NCI-H1436 (cell line): ENCODE measurements at regions not wholly inside any gene's neighbourhood (a gene's known extent, or its start where the extent isn't known, plus 50 kb on each side); places are given as distances from the start of the nearest gene placed in this dataset.

Source experiments
- DNase-seq: peaks from one replicate; lab custom pipeline; 2025; lab: John Stamatoyannopoulos, UW

DNA sequence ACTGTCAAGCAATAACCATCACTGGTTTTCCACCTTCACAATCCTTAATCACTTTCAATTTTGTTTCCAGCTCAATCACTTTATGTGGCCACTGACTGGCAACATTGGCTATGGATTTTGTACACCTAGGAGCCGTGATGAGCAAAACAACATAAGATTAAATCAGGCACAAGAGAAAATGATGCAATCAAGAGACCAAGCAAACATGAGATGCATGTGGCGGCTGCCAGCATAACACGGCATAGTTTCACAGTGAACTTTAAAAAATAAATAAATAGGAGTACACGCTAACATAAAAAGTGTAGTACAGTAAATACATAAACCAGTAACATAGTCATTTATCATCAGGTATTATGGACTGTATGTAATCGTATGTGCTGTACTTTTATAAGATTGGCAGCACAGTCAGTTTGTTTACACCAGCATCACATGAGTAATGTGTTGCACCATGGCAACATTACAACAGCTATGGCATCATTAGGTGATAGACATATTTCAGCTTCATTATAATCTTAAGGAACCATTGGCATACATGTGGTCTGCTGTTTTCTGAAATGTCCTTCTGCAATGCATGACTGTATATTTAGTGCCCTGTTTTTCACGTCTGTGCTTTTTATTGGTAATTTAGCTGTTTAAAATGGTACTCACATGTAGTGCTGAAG is 83.3 kb upstream of the PRDM11 start:
- DNase-seq = no peak

DNA sequence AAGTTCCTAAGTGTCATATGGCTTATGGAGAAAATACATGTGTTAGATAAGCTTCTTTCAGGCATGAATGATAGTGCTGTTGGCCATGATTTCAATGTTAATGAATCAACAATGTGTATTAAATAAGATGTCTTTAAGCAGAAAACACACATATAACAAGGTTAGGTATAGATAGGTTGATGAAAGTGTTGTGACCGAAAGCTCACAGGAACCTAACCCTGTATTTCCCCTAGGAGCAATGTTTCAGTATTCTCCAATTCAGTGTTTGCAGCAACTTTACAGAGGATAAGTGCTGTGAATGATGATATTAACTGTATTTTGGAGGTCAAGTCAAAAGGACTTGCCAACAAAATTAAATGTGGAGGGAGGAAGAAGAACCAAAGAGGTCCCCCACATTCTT is 82.8 kb upstream of the PRDM11 start:
- DNase-seq = no peak

DNA sequence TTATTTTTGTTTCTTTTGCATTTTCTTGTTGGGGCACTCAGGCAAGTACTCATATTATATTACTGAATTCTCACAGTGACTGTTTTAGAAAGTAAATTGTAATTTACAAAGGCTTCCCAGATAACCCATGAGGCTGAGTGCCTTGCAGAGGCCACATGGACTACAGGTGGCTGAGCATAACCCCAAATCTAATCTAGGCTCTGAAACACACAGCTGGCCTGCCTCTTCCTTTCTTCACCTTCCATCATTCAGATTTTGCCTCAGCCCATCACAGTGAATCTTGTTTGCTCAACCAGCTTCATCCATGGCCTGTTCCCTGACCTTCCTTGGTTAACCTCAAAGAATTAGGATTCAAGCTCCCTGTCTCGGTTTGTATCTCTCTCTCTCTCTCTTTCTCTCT is 78.5 kb upstream of the PRDM11 start:
- no peak for DNase-seq

DNA sequence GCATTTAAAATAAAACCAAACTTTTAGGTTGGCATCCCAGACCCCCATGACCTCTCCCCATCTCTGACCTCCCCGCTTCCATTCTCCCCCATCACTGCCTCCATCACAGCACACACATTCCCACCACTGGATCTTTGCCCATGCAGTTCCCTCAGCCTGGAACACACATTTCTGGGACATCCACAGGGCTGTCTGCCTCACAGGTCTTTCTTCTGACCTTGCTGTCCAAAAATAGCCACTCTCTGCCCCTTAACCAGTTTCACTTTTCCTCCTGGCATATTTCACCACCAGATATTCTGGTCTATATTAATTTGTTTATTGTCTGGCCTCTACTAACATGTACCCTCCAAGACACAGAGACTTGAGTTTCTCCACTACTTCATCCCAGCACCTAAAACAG is 75.2 kb upstream of the PRDM11 start:
- no peak for DNase-seq

DNA sequence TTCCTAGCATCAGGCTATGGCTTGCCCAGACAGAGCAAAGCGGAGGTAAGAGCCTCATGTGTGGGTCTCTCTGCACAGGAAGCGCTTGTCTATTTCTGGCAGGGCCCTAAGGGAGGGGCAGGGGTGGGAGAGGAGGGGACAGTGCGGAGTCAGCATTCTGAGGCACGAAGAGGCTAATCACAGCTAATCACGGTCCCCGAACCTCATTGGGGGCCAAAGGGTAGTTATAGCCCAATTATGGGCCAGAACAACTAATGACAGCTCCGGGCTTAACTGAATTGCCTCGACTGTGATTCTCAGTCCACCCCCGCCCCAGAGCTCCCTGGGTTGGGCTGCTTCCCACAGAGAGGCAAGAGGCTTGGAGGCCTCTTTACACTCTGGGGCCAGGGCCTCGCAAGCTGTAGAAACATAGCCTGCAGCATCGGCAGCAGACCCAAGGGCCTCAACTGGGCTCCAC is 72.7 kb upstream of the PRDM11 start:
- DNase-seq = peak; percentile 43

DNA sequence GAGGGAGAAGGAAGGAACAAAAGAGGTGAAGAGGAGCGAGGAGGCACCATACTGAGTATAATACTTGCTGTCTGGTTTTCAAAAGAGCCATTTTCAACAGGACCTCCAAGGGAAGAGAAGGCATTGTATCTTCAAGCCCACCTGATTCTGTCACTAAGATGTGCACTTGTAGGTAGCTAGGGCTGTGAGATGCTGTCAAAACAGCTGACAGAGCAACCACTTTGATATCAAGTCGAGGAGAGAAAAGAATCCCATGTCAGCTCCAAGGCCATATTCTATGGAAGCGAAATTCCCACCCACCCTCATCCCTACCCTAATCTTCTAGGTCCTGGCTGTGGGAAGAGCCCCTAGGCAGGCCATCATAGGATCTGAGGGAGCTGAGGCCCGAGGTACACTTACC is 70.9 kb upstream of the PRDM11 start:
- no peak for DNase-seq

DNA sequence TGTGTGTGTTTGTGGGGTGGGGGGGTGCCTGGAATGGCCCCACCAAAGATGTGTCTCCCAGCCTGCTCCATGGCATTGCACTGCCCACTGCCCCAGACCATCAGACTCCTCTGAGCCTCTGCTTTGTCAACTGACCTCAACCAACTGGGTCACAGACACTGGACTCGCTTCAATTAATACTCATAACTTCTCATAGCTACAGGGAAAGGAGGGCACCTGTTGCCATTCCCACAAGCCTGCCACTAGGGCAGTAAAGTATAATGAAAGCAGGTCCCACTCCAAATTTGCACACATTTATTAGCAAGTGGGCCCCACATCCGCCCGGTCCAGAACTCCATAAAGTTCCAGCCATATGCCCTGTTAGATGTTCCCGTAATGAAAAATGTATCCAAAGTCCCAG is 70.5 kb upstream of the PRDM11 start:
- no peak for DNase-seq

DNA sequence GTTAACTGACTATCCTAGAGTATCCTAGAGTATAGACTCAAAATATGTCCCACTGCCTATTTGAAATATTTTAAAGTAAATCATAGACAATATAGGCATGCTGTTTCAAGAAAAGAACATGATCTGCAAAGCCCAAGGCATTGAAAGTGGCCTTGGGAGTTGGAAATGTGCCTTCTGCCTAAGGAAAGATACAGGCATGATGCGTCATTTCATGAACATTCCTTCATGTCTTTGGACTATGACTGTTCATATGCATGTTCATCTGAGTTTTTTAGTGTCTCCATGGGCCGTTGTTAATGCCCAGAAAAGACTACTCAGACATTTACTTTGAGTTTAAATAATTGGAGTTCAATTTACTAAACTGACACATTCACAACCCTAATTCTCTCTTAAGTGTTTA is 69.7 kb upstream of the PRDM11 start:
- no peak for DNase-seq

DNA sequence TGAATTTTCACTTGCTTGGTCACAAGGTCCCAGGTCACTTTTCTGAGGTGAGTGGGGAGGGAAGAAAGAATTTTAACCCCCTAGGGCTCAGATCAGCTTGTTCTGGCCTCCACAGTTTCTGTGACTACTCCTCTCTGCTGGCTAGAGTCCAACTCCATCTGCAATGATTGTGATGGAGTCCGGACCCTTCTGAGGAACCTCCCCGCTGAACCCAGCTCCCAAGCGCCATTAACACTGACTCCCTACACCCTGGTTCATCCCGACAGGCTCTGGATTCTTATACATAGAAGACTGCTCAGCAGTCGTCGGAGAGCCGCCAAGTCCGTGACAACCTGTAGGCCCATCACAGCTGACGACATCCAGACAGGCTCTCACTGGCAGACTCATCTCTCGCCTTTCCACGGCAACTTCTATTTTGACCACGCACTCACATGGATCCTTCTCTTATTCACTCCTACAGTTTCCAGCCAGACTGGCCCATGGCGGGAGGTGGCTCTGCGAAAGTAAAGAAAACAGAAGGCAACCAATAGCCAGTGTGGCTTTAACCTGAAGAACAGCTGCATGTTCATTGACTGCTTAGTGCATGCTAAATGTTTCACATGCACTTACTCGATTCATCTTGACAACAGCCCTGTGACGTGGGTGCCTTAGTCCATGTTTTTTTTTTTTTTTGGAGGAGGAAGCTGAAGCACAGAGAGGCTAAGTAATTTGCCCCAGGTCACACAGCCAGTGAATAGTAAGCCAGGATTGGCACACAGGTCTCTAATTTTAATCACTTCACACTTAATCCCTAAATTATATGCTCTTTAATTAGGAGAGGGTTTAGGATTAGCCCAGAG is 68.0 kb upstream of the PRDM11 start:
- DNase-seq = no peak

DNA sequence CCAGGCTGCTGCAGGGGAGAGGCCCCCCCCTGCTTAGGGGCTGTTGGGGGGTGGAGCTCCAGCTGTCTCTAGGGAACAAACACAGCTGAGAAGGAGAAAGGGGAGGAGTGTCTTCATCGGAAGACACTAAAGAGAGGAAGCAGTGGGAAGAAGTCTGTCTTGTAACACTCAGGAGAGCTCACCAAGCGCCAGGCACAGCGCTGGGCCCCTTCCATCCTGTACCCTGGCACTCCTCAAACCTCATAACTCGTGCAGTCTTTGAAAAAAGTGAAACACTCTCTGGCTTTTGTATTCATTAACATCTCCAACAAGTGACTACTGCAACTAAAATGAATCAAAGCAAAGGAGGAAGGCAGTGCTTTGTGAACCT is 67.4 kb upstream of the PRDM11 start:
- no peak for DNase-seq

DNA sequence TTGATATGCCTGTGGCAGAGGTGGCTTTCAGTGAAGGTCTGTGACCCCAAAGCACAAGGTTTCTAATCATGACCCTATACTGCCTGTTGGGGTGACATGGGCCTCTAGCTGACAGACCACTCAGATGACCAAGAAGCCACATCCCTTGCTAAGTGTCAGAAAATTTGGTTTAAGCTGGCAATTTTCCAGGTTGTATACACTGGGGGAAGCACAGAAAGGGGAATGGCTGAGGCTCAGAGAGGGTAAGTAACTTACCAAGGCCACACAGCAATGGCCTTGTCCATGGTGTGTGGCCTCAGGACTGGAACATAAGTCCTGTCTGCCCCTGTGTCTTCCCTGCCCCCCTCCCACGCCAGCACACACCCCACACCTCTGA is 66.9 kb upstream of the PRDM11 start:
- DNase-seq = no peak

DNA sequence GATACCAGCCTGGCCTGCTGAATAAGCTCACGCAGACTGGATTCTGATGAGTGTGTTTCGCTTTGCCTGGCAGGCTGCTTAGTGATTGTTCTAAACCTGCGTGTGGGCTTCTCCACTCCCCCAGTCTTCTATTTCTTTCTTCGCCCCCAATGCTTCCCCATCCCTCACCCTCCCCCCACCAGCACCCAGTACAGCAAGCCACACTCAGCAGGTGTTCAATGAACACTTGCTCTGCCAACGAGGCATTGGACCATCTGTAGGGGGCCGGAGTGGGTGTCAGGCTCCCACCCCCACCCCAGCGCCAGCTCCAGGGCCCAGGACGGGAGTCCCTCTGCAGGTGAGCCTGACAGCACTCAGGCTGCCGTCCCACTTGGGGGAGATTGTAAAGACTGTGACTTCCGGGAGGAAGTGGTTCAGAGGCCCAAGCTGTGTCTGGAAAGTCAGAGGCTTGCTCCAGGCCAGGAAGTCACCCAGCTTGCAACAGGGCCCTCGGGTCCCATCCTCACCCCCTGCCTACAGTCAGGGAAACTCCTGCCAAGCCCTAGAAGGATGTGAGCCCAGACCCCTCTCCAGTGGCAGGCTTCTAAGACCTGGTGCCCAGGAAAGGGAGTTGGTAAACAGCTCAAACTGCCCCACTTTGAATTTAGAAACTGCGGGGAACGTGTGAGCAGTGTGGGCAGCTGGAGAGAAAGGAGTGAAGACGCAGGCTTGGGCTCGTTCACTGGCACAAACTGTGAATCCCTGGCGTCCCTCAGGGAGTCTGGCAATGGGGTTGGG is 66.3 kb upstream of the PRDM11 start:
- no peak for DNase-seq

DNA sequence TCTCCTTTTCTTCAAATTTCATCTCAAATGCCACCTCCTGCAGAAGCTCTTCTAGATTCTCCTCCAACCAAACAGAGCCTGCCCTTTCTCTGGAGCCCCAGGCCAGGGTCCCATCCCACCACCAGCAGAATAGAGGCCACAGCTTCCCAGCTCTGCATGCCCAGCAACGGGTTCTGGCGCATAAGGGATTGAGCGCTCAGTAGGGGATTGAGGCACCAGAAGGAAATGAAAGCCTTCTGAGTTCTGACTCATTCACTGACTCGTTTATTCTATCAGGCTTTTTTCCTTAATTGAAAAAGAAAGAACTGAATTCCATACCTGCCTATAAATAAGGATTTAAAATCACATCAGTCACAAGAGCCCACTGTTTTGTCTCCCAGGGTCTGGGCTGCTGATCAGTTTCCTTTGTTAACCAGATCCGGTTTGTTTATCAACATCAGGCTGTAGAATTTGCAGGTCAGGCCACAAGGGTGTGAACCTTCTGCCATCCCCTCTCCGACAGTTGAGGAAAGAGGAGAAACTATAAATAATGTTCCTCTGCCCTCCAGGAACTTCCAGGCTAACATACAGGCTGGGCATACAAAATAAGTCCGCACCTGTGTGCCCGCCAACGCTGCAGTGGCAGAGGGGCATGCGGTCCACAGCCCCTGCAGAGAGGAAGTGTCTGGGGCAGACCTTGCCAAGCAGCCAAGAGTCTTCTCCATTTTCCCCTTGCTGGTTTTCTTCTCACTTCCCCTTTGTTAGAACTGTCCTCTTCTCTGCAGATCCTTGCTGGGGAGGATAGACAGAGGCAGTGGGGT is 63.5 kb upstream of the PRDM11 start:
- DNase-seq = no peak

DNA sequence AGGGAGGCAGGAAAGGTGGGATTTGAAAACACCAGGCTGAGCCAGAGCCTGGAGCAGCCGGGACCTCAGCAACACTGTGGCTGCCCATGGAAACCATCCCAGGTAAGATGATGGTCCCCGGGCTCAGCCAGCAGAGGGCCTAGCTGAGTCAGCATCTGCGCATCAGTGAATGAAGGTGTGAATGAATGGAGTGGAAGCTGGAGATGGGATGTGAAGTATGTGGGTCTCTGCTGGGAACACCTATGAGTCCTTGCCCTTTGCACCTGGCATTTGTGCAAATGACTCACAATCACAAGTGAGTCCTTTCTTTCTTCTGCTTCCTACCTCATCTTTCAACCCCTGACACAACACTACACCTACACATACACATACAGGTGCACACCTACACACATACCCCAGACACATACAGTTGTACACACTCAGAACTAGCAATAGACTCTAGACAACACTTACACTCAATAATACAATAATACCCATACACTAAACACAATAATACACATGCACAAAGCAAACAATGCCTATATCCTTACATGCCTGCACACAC is 62.8 kb upstream of the PRDM11 start:
- DNase-seq = no peak

DNA sequence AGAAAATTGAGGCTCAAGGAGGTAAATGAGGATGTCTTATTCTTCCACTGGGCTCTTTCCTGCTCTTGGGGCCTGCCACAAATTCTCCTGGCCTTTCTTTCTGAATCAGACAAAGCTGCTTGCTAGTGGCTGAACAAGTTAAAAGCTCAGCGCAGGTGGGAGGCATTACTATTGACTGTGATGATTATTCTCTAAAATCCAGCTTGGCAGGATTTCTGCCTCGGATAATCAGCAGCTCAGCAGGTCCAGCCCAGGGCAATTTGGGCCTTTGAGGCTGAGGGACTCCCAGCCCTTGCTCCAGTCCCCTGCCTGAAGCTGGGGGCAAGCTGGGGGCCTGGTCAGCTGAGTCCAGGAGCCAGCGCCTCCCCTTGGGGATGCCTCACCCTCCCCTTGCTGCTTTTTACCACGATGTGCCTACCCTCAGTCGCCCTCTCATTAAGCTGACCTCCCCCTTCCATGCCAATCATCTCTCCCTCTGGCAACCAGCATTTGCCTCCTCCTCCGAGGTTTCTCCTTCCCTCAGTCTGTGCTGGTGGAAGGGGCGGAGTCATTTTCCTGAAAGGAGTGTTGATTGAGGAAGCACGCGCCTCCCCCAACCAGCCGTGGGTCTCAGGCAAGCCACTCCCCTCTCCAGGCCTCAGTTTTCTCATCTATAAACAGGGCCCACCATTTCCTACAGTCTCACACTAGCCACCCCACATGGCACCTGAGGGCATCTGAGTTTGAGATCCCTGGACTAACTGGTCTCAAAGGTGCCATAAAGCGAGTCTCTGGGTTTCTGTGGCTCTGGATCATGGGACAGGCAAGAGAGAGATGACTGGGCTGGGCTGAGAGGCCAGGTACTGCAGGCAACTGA is 60.6 kb upstream of the PRDM11 start:
- DNase-seq = peak; percentile 44

DNA sequence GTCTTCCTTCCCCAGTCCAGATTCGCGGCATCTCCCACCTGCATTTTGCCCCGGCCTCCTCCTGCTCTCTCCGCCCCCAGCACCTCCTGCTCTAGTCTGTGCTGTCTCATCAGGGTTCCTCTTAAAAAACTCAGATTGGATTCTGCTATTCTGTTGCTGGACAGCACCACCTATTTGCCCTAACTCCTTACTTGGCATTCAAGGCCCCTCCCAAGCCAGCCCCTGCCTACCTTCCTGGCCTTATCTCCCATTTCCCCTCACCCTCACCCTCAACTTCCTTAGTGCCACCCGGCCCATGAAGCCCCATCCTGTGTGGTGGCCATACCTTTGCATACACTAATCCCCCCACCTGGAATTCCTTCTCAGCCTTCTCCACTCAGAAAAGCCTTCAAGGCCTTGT is 59.9 kb upstream of the PRDM11 start:
- no peak for DNase-seq

DNA sequence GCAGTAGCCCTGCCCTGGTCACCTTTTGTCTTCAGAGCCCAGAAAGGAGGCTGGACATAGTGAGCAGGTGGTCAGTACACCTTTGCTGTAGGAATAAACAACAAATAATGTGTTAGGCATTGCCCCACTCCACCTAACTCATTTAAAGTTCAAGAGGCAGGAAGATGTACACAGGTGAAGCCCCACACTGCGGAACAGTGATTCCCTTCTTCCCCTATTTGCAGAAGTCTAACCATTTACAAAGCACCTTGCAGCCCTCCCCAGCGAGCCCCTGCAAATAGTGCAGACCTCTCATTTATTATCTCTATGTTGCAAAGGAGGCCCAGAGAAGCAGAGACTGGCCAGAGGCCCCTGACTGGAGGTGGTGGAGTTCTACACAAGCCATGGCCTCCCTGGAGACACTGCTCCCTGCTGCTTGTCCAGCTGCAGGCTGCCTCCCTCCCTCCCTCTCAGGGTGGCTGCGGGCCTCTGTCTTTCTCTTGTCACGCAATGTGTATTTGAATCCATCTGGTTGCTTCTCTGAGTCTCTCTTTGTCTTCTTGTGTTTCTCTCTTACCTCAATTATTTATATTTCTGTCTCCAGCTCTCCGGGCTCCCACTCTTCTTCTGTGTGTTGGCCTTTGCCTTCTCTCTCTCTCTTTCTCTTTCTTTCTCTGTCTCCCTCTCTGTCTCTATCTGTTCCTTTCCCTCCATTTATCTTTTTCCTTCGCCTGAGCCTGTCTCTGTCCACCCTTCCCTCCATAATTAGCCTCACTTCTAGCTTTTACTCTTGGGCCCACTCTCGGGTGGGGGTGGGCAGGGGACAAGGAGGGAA is 59.1 kb upstream of the PRDM11 start:
- peak; percentile 49 for DNase-seq

DNA sequence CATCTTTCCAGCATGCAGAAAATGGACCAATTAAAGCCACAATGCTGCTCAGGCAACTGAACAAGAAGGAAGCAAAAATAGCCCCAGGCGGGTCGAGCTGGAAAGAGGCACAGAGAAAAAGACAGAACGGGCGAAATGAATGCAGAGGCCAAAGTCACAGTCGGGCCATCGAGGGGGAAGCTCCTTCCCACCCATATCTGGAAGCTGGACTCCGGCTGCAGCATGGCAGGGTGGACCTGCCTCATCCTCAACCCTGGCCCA is 58.6 kb upstream of the PRDM11 start:
- DNase-seq = peak; percentile 45

DNA sequence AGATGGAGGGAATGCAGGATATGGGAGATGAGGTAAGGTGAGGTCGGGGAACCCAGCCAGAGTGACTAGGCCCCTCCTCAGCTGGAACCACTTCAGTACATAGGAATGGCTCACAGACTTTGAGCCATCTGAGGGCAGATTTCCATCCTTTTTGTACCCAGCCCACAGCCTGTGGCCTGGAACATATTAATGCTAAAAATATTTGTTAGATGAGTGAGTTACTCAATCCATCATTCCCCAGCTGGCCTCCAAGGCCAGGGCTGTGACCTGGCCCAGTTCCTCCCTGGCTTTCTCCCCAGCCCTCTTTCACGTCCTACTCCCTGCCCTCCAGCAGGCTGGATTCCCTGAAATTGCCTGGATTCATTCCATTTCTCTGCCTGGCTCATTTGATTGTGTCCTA is 57.2 kb upstream of the PRDM11 start:
- no peak for DNase-seq
